ENCODE measurements at regions not wholly inside any gene's neighbourhood (a gene's known extent, or its start where the extent isn't known, plus 50 kb on each side); places are given as distances from the start of the nearest gene placed in this dataset.
"Not testable (repeated sequence)": the region's sequence is repeated elsewhere in the genome, so short reads cannot be mapped to it uniquely, and the experiment has no call there.

DNA sequence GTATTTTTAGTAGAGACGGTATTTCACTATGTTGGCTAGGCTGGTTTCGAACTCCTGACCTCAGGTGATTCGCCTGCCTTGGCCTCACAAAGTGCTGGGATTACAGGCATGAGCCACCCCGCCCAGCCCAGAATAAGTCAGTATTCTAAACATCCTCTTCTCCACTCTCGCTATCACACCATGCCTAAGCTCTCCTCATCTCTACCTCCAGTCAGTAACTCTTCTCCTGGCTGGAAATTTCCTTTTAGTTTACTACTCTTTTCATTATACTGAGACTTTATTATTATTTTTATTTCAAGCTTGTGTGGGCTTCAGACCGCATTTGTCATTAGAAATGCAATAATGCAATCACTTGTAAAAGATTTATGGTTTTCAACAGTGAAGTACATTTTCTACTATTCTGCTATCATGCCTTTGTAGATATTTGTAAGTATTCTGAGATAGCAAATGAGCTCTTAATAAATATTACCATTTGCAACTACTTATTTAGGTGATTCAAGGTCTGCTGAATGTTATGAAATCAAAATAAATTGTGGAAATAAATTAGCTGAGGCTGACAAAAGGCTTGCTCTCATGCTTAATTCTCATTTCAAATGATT is 617.3 kb upstream of the GOT2 start:
- DNase-seq: no peak

DNA sequence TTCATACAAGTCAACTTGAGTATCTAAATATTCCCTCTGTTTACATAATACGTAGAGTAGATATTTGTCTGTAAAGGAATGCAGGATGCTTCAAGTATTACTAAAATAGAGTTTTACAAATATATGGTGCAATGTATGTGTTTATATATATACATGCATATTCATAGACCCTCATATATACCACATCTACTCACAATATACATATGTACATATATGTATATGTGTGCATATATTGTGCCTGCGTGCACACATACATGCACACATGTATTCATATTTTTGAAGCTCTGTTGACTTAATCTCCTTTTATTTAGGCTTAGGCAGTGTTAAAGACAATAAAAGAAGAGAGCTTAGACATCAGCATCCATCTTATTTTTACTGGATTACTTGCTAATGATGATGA is 616.6 kb upstream of the GOT2 start:
- no peak for DNase-seq

DNA sequence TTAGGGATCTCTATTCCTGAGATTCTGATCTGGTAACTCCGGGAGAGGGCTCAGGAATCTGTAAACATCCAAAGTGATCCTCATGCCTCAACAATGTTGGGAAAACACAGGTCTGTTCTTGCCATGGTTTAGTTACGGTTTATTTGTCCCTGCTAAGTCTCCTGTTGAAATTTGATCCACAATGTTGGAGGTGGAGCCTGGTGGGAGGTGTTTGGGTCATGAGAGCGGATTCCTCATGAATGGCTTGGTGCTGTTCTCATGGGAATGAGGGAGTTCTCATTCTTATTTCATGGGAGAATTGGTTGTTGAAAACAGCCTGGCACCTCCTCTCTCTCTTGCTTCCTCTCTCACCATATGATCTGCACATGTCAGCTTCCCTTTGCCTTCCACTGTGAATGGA is 608.6 kb upstream of the GOT2 start:
- no peak for DNase-seq

DNA sequence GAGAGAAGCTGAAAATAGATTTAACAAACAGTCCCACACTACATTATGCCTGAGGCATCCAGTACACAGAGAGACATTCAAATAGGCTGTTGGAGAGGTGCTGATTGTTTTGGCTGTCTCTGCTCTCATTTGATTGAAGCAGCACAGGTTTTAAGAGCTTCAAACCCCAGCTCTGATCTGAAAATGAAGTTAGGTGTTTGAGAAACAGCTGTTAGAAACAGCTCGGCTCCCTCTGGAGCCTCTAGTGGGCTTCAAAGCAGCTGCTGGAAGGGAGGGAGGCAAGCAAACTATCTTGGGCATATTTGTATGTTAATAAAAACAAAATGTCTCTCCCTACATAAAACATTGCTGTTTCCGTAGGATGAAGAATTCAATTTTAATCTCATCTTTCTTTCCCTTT is 607.3 kb upstream of the GOT2 start:
- DNase-seq: no peak

DNA sequence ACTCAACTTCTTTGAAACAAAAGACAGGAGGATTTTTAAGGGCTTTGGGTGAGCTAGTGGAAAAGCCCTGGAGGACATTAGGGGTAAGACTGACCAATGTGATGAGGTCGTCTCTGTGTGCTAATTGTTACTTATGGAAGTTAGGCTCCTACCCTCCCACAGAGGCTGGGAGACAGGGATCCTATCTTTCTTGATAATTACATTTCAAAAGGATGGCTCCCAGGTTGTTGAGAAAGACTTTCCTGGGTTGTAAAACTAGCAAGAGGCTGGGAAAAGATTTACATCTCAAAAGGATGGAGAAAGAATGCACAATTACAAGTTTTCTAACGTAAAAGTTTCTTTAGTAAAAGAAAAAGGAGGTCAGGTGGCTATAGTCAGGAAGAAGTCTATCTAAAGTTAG is 605.8 kb upstream of the GOT2 start:
- DNase-seq: no peak

DNA sequence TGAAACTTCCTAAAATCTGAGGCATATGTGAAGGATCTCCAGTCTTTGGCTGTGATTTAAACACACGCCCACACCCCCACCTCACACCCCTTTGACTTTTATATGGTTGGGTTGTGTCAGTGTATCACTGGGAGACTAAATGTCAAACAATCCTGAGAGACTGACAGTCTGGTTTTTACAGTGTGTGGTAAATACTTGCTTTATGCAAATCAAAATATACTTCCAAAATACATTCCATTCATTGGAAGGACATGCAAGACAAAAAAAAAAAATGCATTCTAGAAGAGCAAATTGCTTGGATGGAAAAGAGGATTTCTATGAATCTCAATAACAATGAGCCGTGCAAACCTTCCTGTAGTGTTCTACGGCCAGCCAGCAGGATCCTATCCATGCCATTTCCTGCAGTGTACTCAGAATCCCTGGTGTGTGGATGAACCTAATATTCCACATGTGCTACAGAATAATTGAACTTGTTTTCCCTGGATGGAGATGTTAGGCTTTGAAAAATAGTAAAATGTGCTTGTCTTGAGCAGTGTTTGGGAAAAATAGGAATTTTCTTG is 602.1 kb upstream of the GOT2 start:
- DNase-seq: no peak

DNA sequence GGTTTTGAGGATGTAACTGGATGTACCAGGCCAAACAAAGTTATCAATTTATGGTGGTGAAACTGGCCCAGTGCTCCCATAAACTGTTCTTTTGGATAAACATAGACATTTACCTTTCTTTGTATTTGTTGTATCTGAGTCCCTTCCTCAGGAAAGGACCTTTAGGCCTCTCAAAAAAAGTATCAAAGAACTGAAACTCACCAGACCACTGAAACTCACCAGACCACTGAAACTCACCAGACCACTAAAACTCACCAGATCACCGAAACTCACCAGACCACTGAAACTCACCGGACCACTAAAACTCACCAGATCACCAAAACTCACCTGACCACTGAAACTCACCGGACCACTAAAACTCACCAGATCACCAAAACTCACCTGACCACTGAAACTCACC is 597.6 kb upstream of the GOT2 start:
- DNase-seq: not testable (repeated sequence)

DNA sequence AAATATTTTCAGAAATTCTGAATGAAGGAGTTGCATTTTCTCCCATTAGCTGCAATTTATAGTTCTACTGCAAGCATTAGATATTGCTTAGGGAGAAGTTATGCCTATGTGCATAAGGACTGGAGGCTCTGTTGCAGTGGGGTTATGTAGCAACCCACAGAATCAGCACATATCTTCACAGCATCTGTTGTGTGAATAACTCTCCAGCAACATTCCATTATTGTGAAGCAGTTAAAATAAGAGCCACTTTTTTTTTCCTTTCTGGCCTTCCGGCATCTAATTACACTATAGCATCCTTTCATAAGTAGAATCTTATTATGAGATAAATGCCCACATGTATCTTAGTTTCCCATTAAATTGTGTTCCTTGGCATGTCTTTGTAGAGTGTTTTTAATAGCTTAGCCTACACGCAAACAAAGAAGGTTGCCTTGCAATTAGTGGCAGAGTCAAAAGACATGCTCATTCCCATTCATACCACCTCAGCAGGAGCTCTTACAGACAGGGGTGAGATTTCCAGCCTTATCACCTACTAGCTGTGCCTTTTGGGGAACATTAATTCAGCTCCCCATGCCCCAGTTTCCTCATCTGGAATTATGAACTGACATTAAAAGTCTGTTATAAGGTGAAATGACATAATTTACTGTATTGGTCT is 596.0 kb upstream of the GOT2 start:
- DNase-seq: no peak

DNA sequence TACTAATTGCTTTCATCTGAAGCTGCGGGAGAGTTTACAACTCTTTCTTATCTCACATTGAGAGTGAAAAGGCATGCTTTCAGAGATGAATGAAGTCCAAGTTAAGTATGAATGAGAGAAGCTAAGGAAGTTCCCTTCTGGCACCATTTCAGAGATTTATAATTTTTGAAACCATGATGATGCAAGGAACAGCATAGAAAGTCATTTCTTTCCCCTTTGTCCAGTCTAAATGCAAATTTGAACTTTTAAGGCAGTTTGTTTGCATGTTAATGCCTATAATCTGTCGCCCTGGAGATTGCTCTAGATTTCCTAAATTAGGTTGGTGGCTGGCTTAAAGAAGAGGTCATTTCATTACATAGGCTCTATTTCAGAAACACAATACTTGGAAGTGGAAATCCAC is 594.8 kb upstream of the GOT2 start:
- DNase-seq: no peak

DNA sequence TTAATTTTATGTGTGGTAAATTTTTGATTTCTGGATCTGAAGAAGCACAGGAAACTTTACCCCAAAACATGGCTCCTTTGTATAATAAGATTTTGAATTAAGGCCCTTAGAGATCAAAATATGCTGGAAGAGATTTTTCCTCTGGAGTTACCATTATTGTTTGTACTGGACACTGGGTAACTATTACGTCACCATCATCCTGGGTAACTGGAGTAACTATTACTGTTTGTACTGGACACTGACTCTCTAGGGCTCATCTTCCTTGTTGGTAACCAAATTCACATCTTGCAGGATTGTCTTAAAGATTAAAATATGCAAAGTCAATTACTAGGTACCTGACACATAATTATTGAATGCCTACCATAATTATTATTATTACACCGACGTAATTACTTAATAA is 593.8 kb upstream of the GOT2 start:
- DNase-seq: no peak

DNA sequence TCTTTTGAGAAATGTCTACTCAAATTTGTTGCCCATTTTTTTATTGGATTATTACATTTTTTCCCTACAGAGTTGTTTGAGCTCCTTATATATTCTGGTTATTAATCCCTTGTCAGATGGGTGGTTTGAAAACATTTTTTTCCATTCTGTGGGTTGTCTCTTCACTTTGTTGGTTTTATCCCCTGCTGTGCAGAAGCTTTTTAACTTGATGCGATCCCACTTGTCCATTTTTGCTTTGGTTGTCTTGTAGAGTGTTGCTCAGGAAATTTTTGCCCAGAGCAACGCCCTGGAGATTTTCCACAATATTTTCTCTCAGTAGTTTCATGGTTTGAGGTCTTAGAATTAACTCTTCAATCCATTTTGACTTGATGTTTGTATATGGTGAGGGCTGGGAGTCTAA is 592.8 kb upstream of the GOT2 start:
- no peak for DNase-seq

DNA sequence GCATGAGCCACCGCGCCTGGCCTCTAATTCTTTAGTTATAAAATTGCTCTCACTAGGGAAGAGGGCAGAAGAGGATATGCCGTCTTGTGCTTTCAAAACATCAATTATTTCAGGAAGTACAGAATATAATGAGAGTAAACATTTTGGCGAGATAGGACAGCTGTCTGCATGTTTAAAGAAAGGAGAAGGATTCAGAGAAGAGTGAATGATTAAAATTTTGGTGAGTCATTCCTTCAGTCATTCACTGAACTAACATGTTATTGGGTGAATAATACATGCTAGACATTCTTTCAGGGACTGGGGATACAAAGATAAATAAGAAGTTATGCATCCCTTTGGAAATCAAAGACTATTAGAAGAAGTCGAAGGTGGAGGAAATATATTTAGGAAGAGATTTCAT is 590.3 kb upstream of the GOT2 start:
- no peak for DNase-seq

DNA sequence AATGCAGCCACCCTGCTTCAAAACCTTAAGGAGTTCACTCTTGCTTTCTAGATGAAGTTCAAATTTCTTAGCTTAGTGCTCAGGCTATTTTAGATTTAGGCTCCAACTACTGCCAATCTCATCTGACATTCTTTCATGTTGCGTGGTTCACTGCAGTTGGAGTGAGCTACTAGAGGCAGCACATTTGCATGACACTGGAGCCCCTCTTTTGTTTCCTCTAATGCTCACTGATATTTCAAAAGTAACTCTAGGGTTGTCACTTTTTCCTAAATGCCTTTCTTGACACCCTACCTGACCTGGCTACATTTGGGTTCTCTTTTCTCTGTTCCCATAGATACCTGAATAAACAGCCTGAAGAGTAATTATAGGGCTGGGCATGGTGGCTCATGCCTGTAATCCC is 586.5 kb upstream of the GOT2 start:
- DNase-seq: no peak

DNA sequence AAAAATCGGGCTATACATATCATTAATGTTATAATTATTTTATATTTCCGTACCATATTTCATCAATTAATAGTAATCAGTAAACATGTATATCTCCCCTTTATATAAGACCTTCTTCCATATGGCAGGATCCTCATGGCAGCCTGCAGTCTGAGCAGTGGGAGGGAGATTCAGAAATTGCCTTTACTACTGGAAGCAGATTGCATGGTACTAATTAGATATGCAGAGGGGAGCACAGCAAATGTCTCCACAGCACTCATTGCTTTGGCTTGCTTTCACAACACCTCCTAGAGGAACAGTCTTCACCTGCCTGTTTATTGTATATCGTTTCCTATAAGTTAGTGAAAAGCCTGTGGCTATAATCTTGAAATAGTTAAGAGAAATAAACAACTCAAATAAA is 585.8 kb upstream of the GOT2 start:
- no peak for DNase-seq

DNA sequence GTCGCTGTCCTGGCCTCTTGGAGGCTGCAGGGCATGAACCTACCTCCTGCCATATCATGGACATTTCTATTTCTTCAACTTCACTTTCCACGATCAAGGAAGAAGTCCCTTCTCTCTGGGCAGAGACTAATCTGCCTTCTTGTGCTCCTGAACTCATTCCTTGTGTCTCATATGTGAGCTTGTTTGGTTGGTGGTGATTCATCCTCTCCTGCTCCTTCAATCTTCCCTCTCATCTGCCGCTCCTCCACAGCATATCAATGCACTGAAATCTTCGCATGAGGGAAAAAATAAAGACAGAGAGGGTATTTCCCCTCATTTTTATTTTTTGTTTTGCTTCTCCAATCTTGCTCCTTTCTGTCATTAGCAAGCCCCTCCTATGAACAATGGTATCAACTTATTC is 571.7 kb upstream of the GOT2 start:
- DNase-seq: no peak

DNA sequence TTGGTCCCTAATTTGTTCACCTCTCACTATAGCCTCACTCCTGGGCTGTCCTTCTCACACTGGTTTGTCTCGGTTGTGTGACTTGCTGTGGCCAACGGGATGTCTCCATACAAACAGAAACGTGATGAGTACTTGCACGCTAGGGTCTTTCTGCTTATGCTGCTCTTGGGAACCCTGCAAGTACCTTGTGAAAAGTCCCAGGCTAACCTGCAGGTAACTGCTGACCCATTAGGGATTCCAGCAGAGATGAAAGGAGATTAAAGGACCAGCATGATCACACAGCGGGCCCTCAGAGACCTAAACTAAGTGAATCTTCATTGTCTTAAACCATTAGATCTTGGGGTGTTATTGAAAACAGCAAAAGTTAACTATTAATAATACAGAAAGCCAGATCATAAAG is 562.8 kb upstream of the GOT2 start:
- DNase-seq: no peak

DNA sequence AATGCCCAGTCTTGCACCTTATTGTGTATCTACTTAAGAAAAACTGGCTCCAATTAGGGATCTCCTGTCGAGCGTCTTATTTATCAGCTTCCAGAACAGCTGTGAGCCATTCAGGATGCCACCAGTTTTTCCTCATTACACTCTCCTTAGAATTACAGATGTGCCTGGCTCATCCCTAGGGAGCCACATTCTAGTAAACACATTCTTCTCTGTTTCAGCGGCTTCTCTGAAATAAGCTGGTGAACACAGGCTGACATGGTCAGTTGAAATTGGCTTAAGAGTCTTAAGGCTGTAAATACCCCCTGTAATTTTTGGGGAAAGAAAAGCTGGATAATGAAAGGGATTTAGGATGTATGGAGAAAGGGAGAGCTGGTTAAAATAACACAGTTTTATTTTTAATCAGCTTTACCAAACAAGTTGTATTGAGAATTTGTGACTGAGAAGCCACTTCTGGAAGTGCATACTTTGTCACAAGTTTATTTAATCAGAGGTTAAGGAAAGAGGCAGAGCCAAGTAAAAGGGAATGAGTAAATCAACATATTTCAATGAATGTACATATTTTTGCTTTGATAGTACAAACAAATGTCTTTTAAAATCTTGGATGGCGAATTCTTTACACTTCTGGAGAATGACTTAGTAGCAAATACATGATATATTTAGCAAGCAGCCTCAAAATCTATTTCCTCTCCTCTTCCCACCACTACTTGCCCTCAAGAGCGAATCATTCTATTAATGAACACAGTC is 562.0 kb upstream of the GOT2 start:
- no peak for DNase-seq

DNA sequence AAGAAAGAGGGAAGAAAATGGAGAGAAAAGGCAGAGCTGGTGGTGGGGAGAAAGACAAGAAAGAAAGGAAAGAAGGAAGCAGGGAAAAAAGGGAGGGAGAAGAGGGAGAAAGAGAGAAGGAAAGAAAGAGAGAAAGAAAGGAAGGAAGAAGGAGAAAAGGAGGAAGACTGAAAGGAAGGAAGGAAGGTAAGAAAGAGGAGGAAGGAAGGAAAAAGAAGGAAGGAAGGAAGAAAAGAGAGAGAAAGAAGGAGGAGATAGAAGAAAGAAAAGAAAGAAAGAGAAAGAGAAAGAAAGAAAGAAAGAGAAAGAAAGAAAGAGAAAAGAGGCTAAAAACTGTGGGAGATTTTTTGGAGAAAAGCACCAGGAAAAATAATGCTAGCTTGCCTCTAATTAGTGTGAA is 561.4 kb upstream of the GOT2 start:
- DNase-seq: no peak

DNA sequence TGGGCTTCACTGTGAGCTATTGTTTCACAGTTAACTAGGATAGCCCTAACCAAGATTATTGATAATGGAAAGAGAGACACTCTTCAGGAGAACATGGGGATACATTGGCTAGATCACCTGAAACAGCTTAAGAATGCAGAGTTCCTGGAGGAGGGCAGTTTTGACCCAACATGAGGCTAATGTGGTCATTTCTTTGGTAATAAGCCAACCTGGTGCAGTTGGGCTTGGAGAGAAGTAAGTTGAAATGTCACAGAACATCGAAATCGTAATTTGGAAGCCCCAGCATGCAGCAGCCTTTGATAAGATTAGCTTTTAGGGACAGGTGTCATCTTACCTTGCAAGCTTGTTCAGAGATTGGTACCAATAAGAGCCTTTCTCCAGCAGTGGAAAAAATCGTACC is 556.6 kb upstream of the GOT2 start:
- no peak for DNase-seq

DNA sequence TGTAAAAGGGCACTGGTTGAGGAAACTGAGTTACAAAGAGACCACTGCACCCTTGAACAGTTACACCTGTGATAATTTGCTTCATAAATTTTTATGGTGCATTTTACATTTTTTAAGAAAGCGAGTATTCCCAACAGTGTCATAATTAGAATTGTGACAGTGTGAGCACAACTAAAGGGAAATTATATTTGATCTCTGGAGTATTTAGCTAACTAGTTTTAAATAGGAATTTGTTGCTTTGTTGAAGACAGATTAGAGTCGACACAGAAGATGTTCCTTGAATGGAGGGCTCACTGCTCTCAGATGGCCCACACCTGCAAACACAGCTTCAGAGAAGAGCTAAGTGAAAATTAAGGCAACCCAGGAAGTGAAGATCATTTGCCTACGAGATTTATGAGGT is 555.0 kb upstream of the GOT2 start:
- DNase-seq: no peak

DNA sequence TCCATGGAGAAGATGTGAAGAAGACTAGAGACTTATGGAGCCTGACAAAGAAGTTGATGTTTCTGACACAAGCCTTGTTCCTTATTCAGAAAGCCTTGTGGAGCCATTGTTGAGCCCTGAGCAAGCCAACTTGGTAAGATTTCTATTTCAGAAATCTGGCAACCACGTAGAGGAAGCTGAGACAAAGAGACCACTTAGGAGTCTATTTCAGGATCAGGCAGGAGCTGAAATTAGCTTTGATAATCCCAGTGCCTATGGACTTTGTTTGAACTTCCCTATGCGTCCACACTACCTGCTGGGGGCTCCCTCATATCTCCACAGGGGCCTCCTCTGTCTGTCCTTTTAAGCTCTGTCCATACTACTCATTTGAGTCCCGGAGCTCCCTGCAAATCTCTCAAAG is 540.0 kb upstream of the GOT2 start:
- DNase-seq: no peak

DNA sequence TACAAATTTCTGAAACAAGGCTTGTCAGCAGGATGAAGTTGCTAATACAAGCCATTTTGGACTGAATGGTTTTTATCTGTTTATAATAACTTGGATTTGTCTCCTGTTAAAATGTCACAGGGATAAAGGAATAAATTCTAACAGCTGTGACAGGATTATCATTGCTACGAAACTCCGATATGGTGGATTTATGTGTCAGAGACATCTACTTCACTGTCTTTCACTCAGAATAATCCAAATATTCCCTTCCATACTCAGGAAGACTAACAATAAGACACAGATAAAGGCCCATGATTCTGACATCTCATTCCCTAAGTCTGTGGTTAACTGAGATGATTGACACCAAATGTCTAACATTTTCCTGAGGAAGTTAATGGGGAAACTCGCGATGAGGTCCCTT is 529.8 kb upstream of the GOT2 start:
- no peak for DNase-seq

DNA sequence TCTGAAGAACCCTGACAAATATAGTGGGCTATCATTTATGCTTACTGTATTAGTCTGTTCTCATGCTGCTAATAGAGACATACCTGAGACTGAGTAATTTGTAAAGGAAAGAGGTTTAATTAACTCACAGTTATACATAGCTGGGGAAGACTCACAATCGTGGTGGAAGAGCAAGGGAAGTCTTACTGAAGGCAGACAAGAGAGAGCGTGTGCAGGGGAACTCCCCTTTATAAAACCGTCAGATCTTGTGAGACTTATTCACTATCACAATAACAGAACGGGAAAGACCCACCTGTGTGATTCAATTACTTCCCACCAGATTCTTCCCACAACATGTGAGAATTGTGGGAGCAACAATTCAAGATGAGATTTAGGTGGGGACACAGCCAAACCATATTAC is 526.8 kb upstream of the GOT2 start:
- DNase-seq: no peak

DNA sequence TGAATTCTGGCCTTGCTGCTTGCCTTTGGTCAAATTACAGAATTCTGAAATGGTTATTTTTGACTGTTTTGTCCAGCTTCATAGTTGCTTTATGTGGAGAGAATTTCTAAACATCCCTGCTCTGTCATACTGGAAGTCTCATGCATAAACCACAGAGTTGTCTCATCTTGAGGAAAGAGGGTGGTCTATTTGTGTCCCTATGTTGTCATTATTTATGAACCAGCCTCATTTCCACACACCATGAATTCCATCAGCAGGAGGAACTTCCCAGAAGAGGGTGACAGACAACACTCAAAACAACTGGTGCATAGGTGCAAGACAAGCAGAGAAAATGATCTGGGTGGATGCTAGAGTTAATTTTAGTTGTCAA is 525.8 kb upstream of the GOT2 start:
- DNase-seq: no peak

Data from COR-L47 (cell line).